ENCODE measurements at regions not wholly inside any gene's neighbourhood (a gene's known extent, or its start where the extent isn't known, plus 50 kb on each side); places are given as distances from the start of the nearest gene placed in this dataset.

GRCh38 chr16:61471737-61472136 lies 564.5 kb downstream of the CDH8 start:
- TF ChIP-seq CTCF (conservative IDR thresholded peaks at IDR 0.05 in 1 of 2, IDR thresholded peaks at IDR 0.05 in 1 of 2; ENCODE audit: extremely low read depth in 1 of 2, insufficient read depth in 1 of 2, low read depth in 1 of 2, low read length in 2 of 2) (no peak), EZH2 (IDR thresholded peaks at IDR 0.05; ENCODE audit: borderline replicate concordance, low read length) (no peak)
